SU-DHL-6 (cell line): ENCODE measurements at regions not wholly inside any gene's neighbourhood (a gene's known extent, or its start where the extent isn't known, plus 50 kb on each side); places are given as distances from the start of the nearest gene placed in this dataset.

Source experiments
- H2AFZ ChIP-seq: fragments of 200-600 bp; sonication (generic); 2 replicates; pipeline ENCODE4 v1.6.1; 2014; ENCODE audit warnings: low read depth, mild to moderate bottlenecking, moderate library complexity, mixed read lengths, antibody characterized with exemption, low read length; ENCODE audit not compliant: severe bottlenecking
- H3F3A ChIP-seq: fragments of 200-600 bp; shearing (Covaris generic); 2 replicates; pipeline ENCODE4 v1.6.0; 2016; ENCODE audit warnings: antibody characterized with exemption, mild to moderate bottlenecking; ENCODE audit not compliant: insufficient read depth
- H3K27ac ChIP-seq: fragments of 200-600 bp; sonication (generic); 2 replicates; pipeline ENCODE4 v1.5.1; 2016; ENCODE audit warnings: low read depth, mild to moderate bottlenecking, low read length, moderate library complexity, mixed read lengths
- H3K27me3 ChIP-seq: fragments of 200-600 bp; sonication (generic), shearing (Covaris generic); 2 replicates; pipeline ENCODE4 v1.6.0; 2014; ENCODE audit warnings: mild to moderate bottlenecking, low read length
- H3K36me3 ChIP-seq: fragments of 200-600 bp; sonication (generic); 2 replicates; pipeline ENCODE4 v1.6.1; 2014; ENCODE audit warnings: mild to moderate bottlenecking, low read length, mixed read lengths
- H3K4me2 ChIP-seq: fragments of 300-600, 200-600 bp; shearing (Covaris generic), sonication (generic); 2 replicates; pipeline ENCODE4 v1.6.0; 2014; ENCODE audit warnings: low read length, low read depth, mild to moderate bottlenecking; ENCODE audit not compliant: poor library complexity, severe bottlenecking
- H3K4me3 ChIP-seq: fragments of 200-600 bp; sonication (generic); 2 replicates; pipeline ENCODE4 v1.5.1; 2014; ENCODE audit warnings: antibody characterized with exemption, low read length, mild to moderate bottlenecking, mixed read lengths; ENCODE audit not compliant: insufficient read depth, poor library complexity, severe bottlenecking
- H3K79me2 ChIP-seq: fragments of 200-600 bp; sonication (generic); 2 replicates; pipeline ENCODE4 v1.6.1; 2014; ENCODE audit warnings: mild to moderate bottlenecking, low read length, moderate library complexity; ENCODE audit not compliant: insufficient read depth
- H3K9ac ChIP-seq: fragments of 200-600 bp; sonication (generic); 2 replicates; pipeline ENCODE4 v1.7.0; 2014; ENCODE audit warnings: mild to moderate bottlenecking, low read length
- H3K9me2 ChIP-seq: fragments of 200-600 bp; sonication (generic); replicated peaks from 2 replicates; pipeline ENCODE4 v1.6.1; 2014; ENCODE audit warnings: low read length; ENCODE audit not compliant: insufficient read depth
- H3K9me3 ChIP-seq: fragments of 200-600 bp; sonication (generic); 2 replicates; pipeline ENCODE4 v1.6.1; 2014; ENCODE audit warnings: low read length, mixed read lengths; ENCODE audit not compliant: insufficient read depth
- H4K20me1 ChIP-seq: fragments of 200-600 bp; sonication (generic); 2 replicates; pipeline ENCODE4 v1.6.1; 2014; ENCODE audit warnings: low read depth, mild to moderate bottlenecking, antibody characterized with exemption, low read length, moderate library complexity, mixed read lengths
- CTCF ChIP-seq: fragments of 200-600 bp; sonication (generic); IDR thresholded peaks from one replicate; pipeline ENCODE4 v1.5.1; 2017; ENCODE audit warnings: antibody characterized with exemption, mild to moderate bottlenecking, low read length, moderate library complexity; ENCODE audit not compliant: insufficient read depth, poor library complexity, severe bottlenecking
- EZH2phosphoT487 ChIP-seq: fragments of 200-600 bp; sonication (generic), shearing (Covaris generic); conservative IDR thresholded peaks from 2 replicates; pipeline ENCODE4 v1.6.1; 2018; ENCODE audit warnings: mild to moderate bottlenecking, antibody characterized with exemption, low read length, moderate library complexity, mixed read lengths

GRCh38 chr18:990197-990596, 85.5 kb downstream of the ADCYAP1 start:
- Histone ChIP-seq H2AFZ (no peak overlapping the region), H3F3A (no peaks in the 10 kb centered on the region), H3K36me3 (no peaks in the 10 kb centered on the region), H3K27me3 (no peaks in the 10 kb centered on the region), H3K9ac (no peak overlapping the region), H3K4me3 (no peak overlapping the region), H3K9me3 (no peaks in the 10 kb centered on the region), H4K20me1 (no peaks in the 10 kb centered on the region), H3K9me2 (no peaks in the 10 kb centered on the region), H3K4me2 (no peak overlapping the region), H3K27ac (no peak overlapping the region), H3K79me2 (no peaks in the 10 kb centered on the region)
- no peak for TF ChIP-seq EZH2phosphoT487
- TF ChIP-seq CTCF, result no peak

- H3K79me2 ChIP-seq, result no peaks in the 10 kb centered on the region
- H3K36me3 ChIP-seq, result no peaks in the 10 kb centered on the region
- no peak overlapping the region for H2AFZ ChIP-seq
- H3K27me3 ChIP-seq, result no peaks in the 10 kb centered on the region
- H3K9me3 ChIP-seq, result no peaks in the 10 kb centered on the region
- H3K4me2 ChIP-seq, result no peak overlapping the region
- H3K9ac ChIP-seq, result no peak overlapping the region
- no peaks in the 10 kb centered on the region for H3F3A ChIP-seq
- H3K9me2 ChIP-seq, result no peaks in the 10 kb centered on the region
- H4K20me1 ChIP-seq, result no peaks in the 10 kb centered on the region
- TF ChIP-seq EZH2phosphoT487 (no peak), CTCF (no peak)
- H3K4me3 ChIP-seq, result no peak overlapping the region
- H3K27ac ChIP-seq, result no peak overlapping the region
Observed at GRCh38 chr18:991441-991840, 86.8 kb downstream of the ADCYAP1 start.

GRCh38 chr18:993560-993959, 88.9 kb downstream of the ADCYAP1 start:
- Histone ChIP-seq H4K20me1 (no peaks in the 10 kb centered on the region), H3K9me3 (no peaks in the 10 kb centered on the region), H3K36me3 (no peaks in the 10 kb centered on the region), H3K4me2 (no peak overlapping the region), H3K79me2 (no peaks in the 10 kb centered on the region), H3K27ac (no peak overlapping the region), H3K9me2 (no peaks in the 10 kb centered on the region), H3K4me3 (no peak overlapping the region), H2AFZ (no peak overlapping the region), H3F3A (no peaks in the 10 kb centered on the region), H3K27me3 (no peaks in the 10 kb centered on the region), H3K9ac (no peak overlapping the region)
- TF ChIP-seq CTCF (no peak), EZH2phosphoT487 (no peak)

- H3K27ac ChIP-seq, result no peak overlapping the region
- H3K36me3 ChIP-seq, result no peaks in the 10 kb centered on the region
- H3F3A ChIP-seq, result no peaks in the 10 kb centered on the region
- no peaks in the 10 kb centered on the region for H4K20me1 ChIP-seq
- no peak overlapping the region for H2AFZ ChIP-seq
- H3K4me3 ChIP-seq, result no peak overlapping the region
- H3K79me2 ChIP-seq, result no peaks in the 10 kb centered on the region
- no peak for TF ChIP-seq CTCF
- no peak for TF ChIP-seq EZH2phosphoT487
- H3K9ac ChIP-seq, result no peak overlapping the region
- no peak overlapping the region for H3K4me2 ChIP-seq
- no peaks in the 10 kb centered on the region for H3K27me3 ChIP-seq
- no peaks in the 10 kb centered on the region for H3K9me3 ChIP-seq
- no peaks in the 10 kb centered on the region for H3K9me2 ChIP-seq
Observed at GRCh38 chr18:995629-996028, 91.0 kb downstream of the ADCYAP1 start.
